ENCODE measurements at regions not wholly inside any gene's neighbourhood (a gene's known extent, or its start where the extent isn't known, plus 50 kb on each side); places are given as distances from the start of the nearest gene placed in this dataset.

DNA sequence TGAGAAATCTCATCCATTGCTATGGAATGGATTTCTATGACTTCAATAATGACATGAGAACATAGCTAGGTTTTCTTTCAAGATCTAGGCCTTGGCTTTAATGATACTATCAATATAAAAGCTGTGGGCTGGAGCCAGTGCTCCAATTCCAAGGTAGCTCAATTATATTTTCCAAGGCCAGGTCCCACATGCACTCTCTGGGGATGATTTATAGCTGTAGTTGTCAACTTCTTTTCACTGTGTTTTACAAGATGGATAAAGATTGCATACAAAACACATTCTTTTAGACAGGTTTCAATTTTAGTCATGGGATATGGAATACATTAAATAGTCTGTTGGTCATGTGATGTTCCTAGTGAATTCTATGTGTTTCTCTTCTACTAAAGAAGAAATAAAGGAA, 156.7 kb downstream of the DCAF12L1 start:
- no peak for FAIRE-seq
- H3K27me3 ChIP-seq (ENCODE audit: control insufficient read depth, insufficient read depth, low read length), result no peaks in the 10 kb centered on the region
- H3K9ac ChIP-seq (ENCODE audit: low read length in 3 of 3), result no peak overlapping the region
- no peak for DNase-seq
- no peaks in the 10 kb centered on the region for H3K36me3 ChIP-seq (ENCODE audit: control insufficient read depth in 2 of 3, insufficient read depth in 3 of 3, low read length in 3 of 3)
- H3K4me1 ChIP-seq (ENCODE audit: control insufficient read depth in 2 of 3, insufficient read depth in 2 of 3, low read depth in 1 of 3, low read length in 3 of 3), result no peaks in the 10 kb centered on the region
- TF ChIP-seq, protein P1, sequence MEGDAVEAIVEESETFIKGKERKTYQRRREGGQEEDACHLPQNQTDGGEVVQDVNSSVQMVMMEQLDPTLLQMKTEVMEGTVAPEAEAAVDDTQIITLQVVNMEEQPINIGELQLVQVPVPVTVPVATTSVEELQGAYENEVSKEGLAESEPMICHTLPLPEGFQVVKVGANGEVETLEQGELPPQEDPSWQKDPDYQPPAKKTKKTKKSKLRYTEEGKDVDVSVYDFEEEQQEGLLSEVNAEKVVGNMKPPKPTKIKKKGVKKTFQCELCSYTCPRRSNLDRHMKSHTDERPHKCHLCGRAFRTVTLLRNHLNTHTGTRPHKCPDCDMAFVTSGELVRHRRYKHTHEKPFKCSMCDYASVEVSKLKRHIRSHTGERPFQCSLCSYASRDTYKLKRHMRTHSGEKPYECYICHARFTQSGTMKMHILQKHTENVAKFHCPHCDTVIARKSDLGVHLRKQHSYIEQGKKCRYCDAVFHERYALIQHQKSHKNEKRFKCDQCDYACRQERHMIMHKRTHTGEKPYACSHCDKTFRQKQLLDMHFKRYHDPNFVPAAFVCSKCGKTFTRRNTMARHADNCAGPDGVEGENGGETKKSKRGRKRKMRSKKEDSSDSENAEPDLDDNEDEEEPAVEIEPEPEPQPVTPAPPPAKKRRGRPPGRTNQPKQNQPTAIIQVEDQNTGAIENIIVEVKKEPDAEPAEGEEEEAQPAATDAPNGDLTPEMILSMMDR (IDR thresholded peaks at IDR 0.05; ENCODE audit: borderline replicate concordance, extremely low read depth, insufficient read depth), result no peak
- intact Hi-C loops (cut with DNase I), result no loop called here
- H3K4me3 ChIP-seq (ENCODE audit: low read length in 3 of 3), result no peak overlapping the region
- no peaks in the 10 kb centered on the region for H3K9me3 ChIP-seq (ENCODE audit: control insufficient read depth in 2 of 3, insufficient read depth in 1 of 3, low read length in 3 of 3)
- H3K27ac ChIP-seq (ENCODE audit: low read depth in 2 of 2, low read length in 2 of 2), result no peak overlapping the region

DNA sequence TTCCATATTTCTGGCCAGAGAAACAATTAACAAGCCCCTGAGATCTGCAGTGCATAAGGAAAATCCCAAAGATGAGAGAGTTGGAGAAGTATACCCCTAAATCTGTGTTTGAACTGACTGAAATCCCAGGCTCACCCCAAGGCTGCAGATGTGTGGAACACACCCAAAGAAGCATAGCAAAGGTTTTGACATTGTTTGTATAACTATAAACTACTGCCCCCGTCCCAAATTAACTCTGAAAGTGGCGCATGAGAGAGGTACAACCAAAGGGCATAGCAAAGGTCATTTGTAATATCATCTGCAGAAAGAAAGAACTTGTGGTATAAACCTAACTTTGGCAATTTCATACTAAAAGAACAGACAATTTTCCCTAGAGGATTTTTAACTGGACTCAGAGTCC, 157.9 kb downstream of the DCAF12L1 start:
- intact Hi-C loops (cut with DNase I), result no loop called here
- H3K9ac ChIP-seq (ENCODE audit: low read length in 3 of 3), result no peak overlapping the region
- DNase-seq (no peak), FAIRE-seq (no peak)
- H3K36me3 ChIP-seq (ENCODE audit: control insufficient read depth in 2 of 3, insufficient read depth in 3 of 3, low read length in 3 of 3), result no peaks in the 10 kb centered on the region
- TF ChIP-seq, protein P1 (IDR thresholded peaks at IDR 0.05; ENCODE audit: borderline replicate concordance, extremely low read depth, insufficient read depth), result no peak
- no peak overlapping the region for H3K27ac ChIP-seq (ENCODE audit: low read depth in 2 of 2, low read length in 2 of 2)
- no peaks in the 10 kb centered on the region for H3K27me3 ChIP-seq (ENCODE audit: control insufficient read depth, insufficient read depth, low read length)
- H3K9me3 ChIP-seq (ENCODE audit: control insufficient read depth in 2 of 3, insufficient read depth in 1 of 3, low read length in 3 of 3), result no peaks in the 10 kb centered on the region
- no peaks in the 10 kb centered on the region for H3K4me1 ChIP-seq (ENCODE audit: control insufficient read depth in 2 of 3, insufficient read depth in 2 of 3, low read depth in 1 of 3, low read length in 3 of 3)
- no peak overlapping the region for H3K4me3 ChIP-seq (ENCODE audit: low read length in 3 of 3)

DNA sequence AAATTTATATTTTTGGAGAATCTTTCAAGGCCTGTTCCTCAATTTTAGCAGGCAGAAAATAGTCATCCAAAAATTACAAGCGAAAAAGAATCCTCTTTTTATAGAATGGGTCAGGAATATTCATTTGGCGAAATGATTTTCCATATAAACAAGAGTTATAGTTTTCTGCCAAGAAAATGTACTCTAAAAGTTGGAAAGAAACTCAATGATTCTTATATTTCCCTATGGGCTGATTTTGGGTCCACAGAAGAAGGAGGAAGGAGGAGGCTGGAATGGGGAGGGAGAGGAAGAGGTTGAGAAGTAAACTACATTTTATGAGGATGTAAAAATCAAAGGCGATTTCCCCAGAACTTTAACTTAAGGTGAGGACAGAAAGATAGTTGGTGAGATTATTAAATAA, 159.3 kb downstream of the DCAF12L1 start:
- Histone ChIP-seq H3K27me3 (ENCODE audit: control insufficient read depth, insufficient read depth, low read length) (no peaks in the 10 kb centered on the region), H3K9me3 (ENCODE audit: control insufficient read depth in 2 of 3, insufficient read depth in 1 of 3, low read length in 3 of 3) (no peaks in the 10 kb centered on the region), H3K27ac (ENCODE audit: low read depth in 2 of 2, low read length in 2 of 2) (no peak overlapping the region), H3K36me3 (ENCODE audit: control insufficient read depth in 2 of 3, insufficient read depth in 3 of 3, low read length in 3 of 3) (no peaks in the 10 kb centered on the region), H3K4me3 (ENCODE audit: low read length in 3 of 3) (no peak overlapping the region), H3K4me1 (ENCODE audit: control insufficient read depth in 2 of 3, insufficient read depth in 2 of 3, low read depth in 1 of 3, low read length in 3 of 3) (no peaks in the 10 kb centered on the region), H3K9ac (ENCODE audit: low read length in 3 of 3) (no peak overlapping the region)
- intact Hi-C loops (cut with DNase I), result no loop called here
- TF ChIP-seq, protein P1 (IDR thresholded peaks at IDR 0.05; ENCODE audit: borderline replicate concordance, extremely low read depth, insufficient read depth), result no peak
- FAIRE-seq (no peak), DNase-seq (no peak)

DNA sequence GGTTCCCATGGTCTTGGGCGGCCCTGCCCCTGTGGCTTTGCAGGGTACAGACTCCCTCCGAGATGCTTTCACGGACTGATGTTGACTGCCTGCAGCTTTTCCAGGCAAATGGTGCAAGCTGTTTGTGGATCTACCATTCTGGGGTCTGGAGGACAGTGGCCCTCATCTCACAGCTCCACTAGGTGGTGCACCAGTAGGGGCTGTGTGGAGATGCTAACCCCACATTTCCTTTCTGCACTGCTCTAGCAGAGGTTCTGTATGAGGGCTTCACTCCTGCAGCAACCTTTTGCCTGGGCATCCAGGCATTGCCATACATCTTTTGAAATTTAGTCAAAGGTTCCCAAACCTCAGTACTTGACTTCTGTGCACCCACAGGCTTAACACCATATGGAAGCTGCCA, 176.1 kb downstream of the DCAF12L1 start:
- intact Hi-C loops (cut with DNase I), result no loop called here
- no peak for FAIRE-seq
- TF ChIP-seq, protein P1 (IDR thresholded peaks at IDR 0.05; ENCODE audit: borderline replicate concordance, extremely low read depth, insufficient read depth), result no peak
- Histone ChIP-seq H3K4me3 (ENCODE audit: low read length in 3 of 3) (no peak overlapping the region), H3K36me3 (ENCODE audit: control insufficient read depth in 2 of 3, insufficient read depth in 3 of 3, low read length in 3 of 3) (no peaks in the 10 kb centered on the region), H3K9me3 (ENCODE audit: control insufficient read depth in 2 of 3, insufficient read depth in 1 of 3, low read length in 3 of 3) (no peaks in the 10 kb centered on the region), H3K9ac (ENCODE audit: low read length in 3 of 3) (no peak overlapping the region), H3K4me1 (ENCODE audit: control insufficient read depth in 2 of 3, insufficient read depth in 2 of 3, low read depth in 1 of 3, low read length in 3 of 3) (no peaks in the 10 kb centered on the region), H3K27ac (ENCODE audit: low read depth in 2 of 2, low read length in 2 of 2) (no peak overlapping the region), H3K27me3 (ENCODE audit: control insufficient read depth, insufficient read depth, low read length) (no peaks in the 10 kb centered on the region)
- DNase-seq, result no peak
